ENCODE measurements at regions not wholly inside any gene's neighbourhood (a gene's known extent, or its start where the extent isn't known, plus 50 kb on each side); places are given as distances from the start of the nearest gene placed in this dataset.

GRCh38 chr10:109695988-109696387 is 227.3 kb downstream of the XPNPEP1 start:
- DNase-seq (no peak), ATAC-seq (ENCODE audit: low read depth) (no peak)
- no peak overlapping the region for H3K27ac ChIP-seq (ENCODE audit: low read length in 2 of 2)
- intact Hi-C loops (cut with micrococcal nuclease) = no loop called here
- no peaks in the 10 kb centered on the region for H4K20me1 ChIP-seq (ENCODE audit: control insufficient read depth, insufficient read depth, low read length, poor library complexity, severe bottlenecking)
- H3K4me3 Mint-ChIP-seq = no peak overlapping the region
- ChIA-PET POLR2A (no interaction called here), CTCF (no interaction called here)
- H3K27ac Mint-ChIP-seq = no peak overlapping the region
- H3K4me1 Mint-ChIP-seq = no peaks in the 10 kb centered on the region
- no peak overlapping the region for H3K4me2 ChIP-seq (replicated peaks; ENCODE audit: low read depth, low read length, poor library complexity, severe bottlenecking)
- H3K27me3 Mint-ChIP-seq = peaks cover 3% of the 10 kb centered on the region
- H3K9me3 Mint-ChIP-seq (ENCODE audit: insufficient read depth) = no peaks in the 10 kb centered on the region
- H3K4me1 ChIP-seq (ENCODE audit: control insufficient read depth in 2 of 2, insufficient read depth in 2 of 2, low read length in 2 of 2) = no peaks in the 10 kb centered on the region
- H2AFZ ChIP-seq (ENCODE audit: insufficient read depth, low read depth, low read length, poor library complexity, severe bottlenecking) = no peak overlapping the region
- H3K4me3 ChIP-seq (ENCODE audit: control extremely low read depth in 1 of 5, extremely low read depth in 1 of 5, insufficient read depth in 1 of 5, low read depth in 2 of 5, low read length in 4 of 5) = no peak overlapping the region
- peaks cover 0 to 3% (median 0%) of the 10 kb centered on the region in 3 donors for H3K9me3 ChIP-seq (ENCODE audit: control extremely low read depth in 1 of 3, control insufficient read depth in 2 of 3, insufficient read depth in 1 of 3, low read length in 2 of 3)
- no peak for TF ChIP-seq CTCF (IDR thresholded peaks at IDR 0.05)
- no peak for TF ChIP-seq EZH2 (IDR thresholded peaks at IDR 0.05; ENCODE audit: borderline replicate concordance, insufficient read depth, low read depth, low read length, poor library complexity, severe bottlenecking)
- H3K36me3 ChIP-seq (replicated peaks in 1 of 2; ENCODE audit: control extremely low read depth in 1 of 2, control insufficient read depth in 1 of 2, extremely low read depth in 1 of 2, insufficient read depth in 2 of 2, low read length in 1 of 2) = no peaks in the 10 kb centered on the region
- H3K79me2 ChIP-seq (ENCODE audit: control insufficient read depth, insufficient read depth, low read length) = no peaks in the 10 kb centered on the region
- H3K9ac ChIP-seq (ENCODE audit: low read length) = no peak overlapping the region
- no peaks in the 10 kb centered on the region for H3K27me3 ChIP-seq (replicated peaks in 1 of 4; ENCODE audit: control extremely low read depth in 1 of 4, control insufficient read depth in 3 of 4, insufficient read depth in 4 of 4, low read length in 3 of 4)

- ATAC-seq (ENCODE audit: low read depth) = no peak
- no peak overlapping the region for H3K9ac ChIP-seq (ENCODE audit: low read length)
Measured at GRCh38 chr10:109689785-109690184, 233.5 kb downstream of the XPNPEP1 start.

More at GRCh38 chr10:109689785-109690184, 233.5 kb downstream of the XPNPEP1 start:
- H3K4me2 ChIP-seq (replicated peaks; ENCODE audit: low read depth, low read length, poor library complexity, severe bottlenecking) = no peak overlapping the region
- TF ChIP-seq CTCF (IDR thresholded peaks at IDR 0.05) (no peak), EZH2 (IDR thresholded peaks at IDR 0.05; ENCODE audit: borderline replicate concordance, insufficient read depth, low read depth, low read length, poor library complexity, severe bottlenecking) (no peak)
- intact Hi-C loops (cut with micrococcal nuclease) = no loop called here
- Mint-ChIP-seq H3K4me1 (no peaks in the 10 kb centered on the region), H3K4me3 (no peak overlapping the region), H3K9me3 (ENCODE audit: insufficient read depth) (peaks cover 5% of the 10 kb centered on the region), H3K27ac (no peak overlapping the region), H3K27me3 (peaks cover 3% of the 10 kb centered on the region)
- no peaks in the 10 kb centered on the region for H3K4me1 ChIP-seq (ENCODE audit: control insufficient read depth in 2 of 2, insufficient read depth in 2 of 2, low read length in 2 of 2)
- no peak for DNase-seq
- H4K20me1 ChIP-seq (ENCODE audit: control insufficient read depth, insufficient read depth, low read length, poor library complexity, severe bottlenecking) = no peaks in the 10 kb centered on the region
- H3K9me3 ChIP-seq (ENCODE audit: control extremely low read depth in 1 of 3, control insufficient read depth in 2 of 3, insufficient read depth in 1 of 3, low read length in 2 of 3) = no peaks in the 10 kb centered on the region
- H3K27me3 ChIP-seq (replicated peaks in 1 of 4; ENCODE audit: control extremely low read depth in 1 of 4, control insufficient read depth in 3 of 4, insufficient read depth in 4 of 4, low read length in 3 of 4) = no peaks in the 10 kb centered on the region
- no peak overlapping the region for H3K27ac ChIP-seq (ENCODE audit: low read length in 2 of 2)
- no CpG with 5 or more reads among the region's 1 CpG for WGBS (ENCODE audit: insufficient coverage)
- H2AFZ ChIP-seq (ENCODE audit: insufficient read depth, low read depth, low read length, poor library complexity, severe bottlenecking) = no peak overlapping the region
- H3K36me3 ChIP-seq (replicated peaks in 1 of 2; ENCODE audit: control extremely low read depth in 1 of 2, control insufficient read depth in 1 of 2, extremely low read depth in 1 of 2, insufficient read depth in 2 of 2, low read length in 1 of 2) = no peaks in the 10 kb centered on the region
- no peaks in the 10 kb centered on the region for H3K79me2 ChIP-seq (ENCODE audit: control insufficient read depth, insufficient read depth, low read length)
- ChIA-PET POLR2A (no interaction called here), CTCF (no interaction called here)
- no peak overlapping the region for H3K4me3 ChIP-seq (ENCODE audit: control extremely low read depth in 1 of 5, extremely low read depth in 1 of 5, insufficient read depth in 1 of 5, low read depth in 2 of 5, low read length in 4 of 5)

Measured in B cell (primary cell).